ENCODE measurements at regions not wholly inside any gene's neighbourhood (a gene's known extent, or its start where the extent isn't known, plus 50 kb on each side); places are given as distances from the start of the nearest gene placed in this dataset.
A peak's percentile ranks its signal among the peaks of the same experiment; 100 is the strongest.
"Not testable (repeated sequence)": the region's sequence is repeated elsewhere in the genome, so short reads cannot be mapped to it uniquely, and the experiment has no call there.

GRCh38 chr14:105991677-105992076, 465.3 kb downstream of the TMEM121 start:
- not testable (repeated sequence) for DNase-seq (ENCODE audit: low spot score)

GRCh38 chr14:105993814-105994213, 467.4 kb downstream of the TMEM121 start:
- no peak for DNase-seq (ENCODE audit: low spot score)

- not testable (repeated sequence) for DNase-seq (ENCODE audit: low spot score)
Observed at GRCh38 chr14:105995011-105995710, 468.8 kb downstream of the TMEM121 start.

- not testable (repeated sequence) for DNase-seq (ENCODE audit: low spot score)
Observed at GRCh38 chr14:105998597-105998996, 472.2 kb downstream of the TMEM121 start.

- peak; percentile 29 for DNase-seq (ENCODE audit: low spot score)
Observed at GRCh38 chr14:105999361-106000028, 473.1 kb downstream of the TMEM121 start.

- not testable (repeated sequence) for DNase-seq (ENCODE audit: low spot score)
Observed at GRCh38 chr14:106000029-106000511, 473.7 kb downstream of the TMEM121 start.

- not testable (repeated sequence) for DNase-seq (ENCODE audit: low spot score)
Observed at GRCh38 chr14:106001277-106001676, 474.9 kb downstream of the TMEM121 start.

- no peak for DNase-seq (ENCODE audit: low spot score)
Observed at GRCh38 chr14:106003351-106003750, 477.0 kb downstream of the TMEM121 start.

GRCh38 chr14:106004937-106005795, 478.8 kb downstream of the TMEM121 start:
- not testable (repeated sequence) for DNase-seq (ENCODE audit: low spot score)

- not testable (repeated sequence) for DNase-seq (ENCODE audit: low spot score)
Observed at GRCh38 chr14:106006043-106006442, 479.7 kb downstream of the TMEM121 start.

GRCh38 chr14:106006716-106007115, 480.3 kb downstream of the TMEM121 start:
- not testable (repeated sequence) for DNase-seq (ENCODE audit: low spot score)

- DNase-seq (ENCODE audit: low spot score): no peak
Observed at GRCh38 chr14:106010783-106011182, 484.4 kb downstream of the TMEM121 start.

GRCh38 chr14:106011631-106012360, 485.4 kb downstream of the TMEM121 start:
- DNase-seq (ENCODE audit: low spot score): peak; percentile 7

GRCh38 chr14:106012361-106012725, 486.0 kb downstream of the TMEM121 start:
- not testable (repeated sequence) for DNase-seq (ENCODE audit: low spot score)

- no peak for DNase-seq (ENCODE audit: low spot score)
Observed at GRCh38 chr14:106013879-106014376, 487.5 kb downstream of the TMEM121 start.

GRCh38 chr14:106017952-106018351, 491.6 kb downstream of the TMEM121 start:
- not testable (repeated sequence) for DNase-seq (ENCODE audit: low spot score)

- no peak for DNase-seq (ENCODE audit: low spot score)
Observed at GRCh38 chr14:106021832-106022231, 495.4 kb downstream of the TMEM121 start.

- not testable (repeated sequence) for DNase-seq (ENCODE audit: low spot score)
Observed at GRCh38 chr14:106022648-106023047, 496.3 kb downstream of the TMEM121 start.

- DNase-seq (ENCODE audit: low spot score): no peak
Observed at GRCh38 chr14:106023411-106023810, 497.0 kb downstream of the TMEM121 start.

- DNase-seq (ENCODE audit: low spot score): no peak
Observed at GRCh38 chr14:106024983-106025604, 498.7 kb downstream of the TMEM121 start.

- DNase-seq (ENCODE audit: low spot score): no peak
Observed at GRCh38 chr14:106026026-106026425, 499.6 kb downstream of the TMEM121 start.
